ENCODE measurements at regions not wholly inside any gene's neighbourhood (a gene's known extent, or its start where the extent isn't known, plus 50 kb on each side); places are given as distances from the start of the nearest gene placed in this dataset.

GRCh38 chr6:95071464-95071863 is 505.9 kb upstream of the MANEA start:
- no peak for DNase-seq
- Histone ChIP-seq H4K8ac (ENCODE audit: low read length) (no peak overlapping the region), H3K23ac (ENCODE audit: low read length in 2 of 2) (no peak overlapping the region), H2AFZ (ENCODE audit: low read depth, low read length) (no peak overlapping the region), H3K4me3 (ENCODE audit: insufficient read depth in 1 of 2, low read depth in 1 of 2, low read length in 2 of 2) (no peak overlapping the region), H3K9ac (ENCODE audit: low read length) (no peak overlapping the region), H4K91ac (ENCODE audit: low read length) (no peak overlapping the region), H2BK15ac (ENCODE audit: low read depth, poor library complexity, severe bottlenecking) (no peak overlapping the region), H2BK120ac (ENCODE audit: low read depth, low read length) (no peak overlapping the region), H3K18ac (ENCODE audit: low read depth in 1 of 2, low read length in 2 of 2) (no peak overlapping the region), H3K14ac (ENCODE audit: low read length in 2 of 2) (no peak overlapping the region), H3K79me1 (replicated peaks; ENCODE audit: low read length, poor library complexity, severe bottlenecking) (no peaks in the 10 kb centered on the region), H2AK5ac (ENCODE audit: low read length, severe bottlenecking) (no peak overlapping the region), H3K4me2 (ENCODE audit: low read length, poor library complexity, severe bottlenecking) (no peak overlapping the region), H3K4ac (ENCODE audit: low read depth in 1 of 2, low read length in 2 of 2) (no peak overlapping the region), H3K27ac (ENCODE audit: low read length, poor library complexity, severe bottlenecking) (no peak overlapping the region), H3K27me3 (ENCODE audit: control insufficient read depth in 1 of 2, insufficient read depth in 1 of 2, low read length in 2 of 2) (no peaks in the 10 kb centered on the region), H2BK5ac (ENCODE audit: low read depth, low read length, poor library complexity, severe bottlenecking) (no peak overlapping the region), H3K36me3 (ENCODE audit: control insufficient read depth in 1 of 2, insufficient read depth in 2 of 2, low read depth in 1 of 2, low read length in 2 of 2) (no peaks in the 10 kb centered on the region), H3K9me3 (ENCODE audit: control insufficient read depth, low read length) (peaks cover 6% of the 10 kb centered on the region), H3K4me1 (ENCODE audit: control insufficient read depth, insufficient read depth, low read depth, low read length) (no peaks in the 10 kb centered on the region), H2BK12ac (ENCODE audit: low read length in 2 of 2) (no peak overlapping the region)
- WGBS: no CpG with 5 or more reads among the region's 3 CpGs

GRCh38 chr6:95078457-95078856 is 498.9 kb upstream of the MANEA start:
- Histone ChIP-seq H3K4me2 (ENCODE audit: low read length, poor library complexity, severe bottlenecking) (no peak overlapping the region), H2BK15ac (ENCODE audit: low read depth, poor library complexity, severe bottlenecking) (no peak overlapping the region), H2BK120ac (ENCODE audit: low read depth, low read length) (no peak overlapping the region), H3K79me1 (replicated peaks; ENCODE audit: low read length, poor library complexity, severe bottlenecking) (no peaks in the 10 kb centered on the region), H3K4me1 (ENCODE audit: control insufficient read depth, insufficient read depth, low read depth, low read length) (no peaks in the 10 kb centered on the region), H3K9me3 (ENCODE audit: control insufficient read depth, low read length) (peaks cover 2% of the 10 kb centered on the region), H3K4me3 (ENCODE audit: insufficient read depth in 1 of 2, low read depth in 1 of 2, low read length in 2 of 2) (no peak overlapping the region), H3K14ac (ENCODE audit: low read length in 2 of 2) (no peak overlapping the region), H2AK5ac (ENCODE audit: low read length, severe bottlenecking) (no peak overlapping the region), H3K9ac (ENCODE audit: low read length) (no peak overlapping the region), H3K27ac (ENCODE audit: low read length, poor library complexity, severe bottlenecking) (no peak overlapping the region), H4K8ac (ENCODE audit: low read length) (no peak overlapping the region), H3K4ac (ENCODE audit: low read depth in 1 of 2, low read length in 2 of 2) (no peak overlapping the region), H2AFZ (ENCODE audit: low read depth, low read length) (no peak overlapping the region), H3K36me3 (ENCODE audit: control insufficient read depth in 1 of 2, insufficient read depth in 2 of 2, low read depth in 1 of 2, low read length in 2 of 2) (no peaks in the 10 kb centered on the region), H4K91ac (ENCODE audit: low read length) (no peak overlapping the region), H3K18ac (ENCODE audit: low read depth in 1 of 2, low read length in 2 of 2) (no peak overlapping the region), H2BK5ac (ENCODE audit: low read depth, low read length, poor library complexity, severe bottlenecking) (no peak overlapping the region), H3K27me3 (ENCODE audit: control insufficient read depth in 1 of 2, insufficient read depth in 1 of 2, low read length in 2 of 2) (no peaks in the 10 kb centered on the region), H3K23ac (ENCODE audit: low read length in 2 of 2) (no peak overlapping the region), H2BK12ac (ENCODE audit: low read length in 2 of 2) (no peak overlapping the region)
- DNase-seq: no peak
- WGBS: 83% methylated on average over 1 of the region's 1 CpG

DNA sequence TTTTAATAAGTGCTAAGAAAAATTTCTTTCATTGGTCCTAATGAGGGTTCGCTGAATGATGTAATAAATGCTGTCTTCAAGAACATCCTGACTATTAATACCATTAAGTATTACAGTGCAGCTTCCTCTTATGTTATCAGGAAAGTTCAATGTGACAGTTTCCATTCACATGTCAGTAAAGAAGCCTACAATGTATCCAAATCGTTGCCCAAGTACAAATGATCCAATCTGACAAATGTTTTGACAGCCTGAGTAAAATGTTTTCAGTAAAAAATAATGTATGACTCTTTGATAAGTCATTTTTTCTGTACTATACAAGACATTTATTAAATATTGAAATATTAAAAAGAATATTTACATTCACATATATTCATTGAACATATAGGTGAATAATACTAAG is 496.1 kb upstream of the MANEA start:
- H3K18ac ChIP-seq (ENCODE audit: low read depth in 1 of 2, low read length in 2 of 2): no peak overlapping the region
- H3K14ac ChIP-seq (ENCODE audit: low read length in 2 of 2): no peak overlapping the region
- no peak overlapping the region for H3K9ac ChIP-seq (ENCODE audit: low read length)
- H2BK5ac ChIP-seq (ENCODE audit: low read depth, low read length, poor library complexity, severe bottlenecking): no peak overlapping the region
- H2BK120ac ChIP-seq (ENCODE audit: low read depth, low read length): no peak overlapping the region
- H2AFZ ChIP-seq (ENCODE audit: low read depth, low read length): no peak overlapping the region
- no peak overlapping the region for H3K23ac ChIP-seq (ENCODE audit: low read length in 2 of 2)
- no peak overlapping the region for H4K8ac ChIP-seq (ENCODE audit: low read length)
- no peaks in the 10 kb centered on the region for H3K9me3 ChIP-seq (ENCODE audit: control insufficient read depth, low read length)
- no peak overlapping the region for H3K4me3 ChIP-seq (ENCODE audit: insufficient read depth in 1 of 2, low read depth in 1 of 2, low read length in 2 of 2)
- no peak for DNase-seq
- no peaks in the 10 kb centered on the region for H3K27me3 ChIP-seq (ENCODE audit: control insufficient read depth in 1 of 2, insufficient read depth in 1 of 2, low read length in 2 of 2)
- H2AK5ac ChIP-seq (ENCODE audit: low read length, severe bottlenecking): no peak overlapping the region
- H3K27ac ChIP-seq (ENCODE audit: low read length, poor library complexity, severe bottlenecking): no peak overlapping the region
- no peaks in the 10 kb centered on the region for H3K4me1 ChIP-seq (ENCODE audit: control insufficient read depth, insufficient read depth, low read depth, low read length)
- H2BK12ac ChIP-seq (ENCODE audit: low read length in 2 of 2): no peak overlapping the region
- H3K4ac ChIP-seq (ENCODE audit: low read depth in 1 of 2, low read length in 2 of 2): no peak overlapping the region
- H3K79me1 ChIP-seq (replicated peaks; ENCODE audit: low read length, poor library complexity, severe bottlenecking): no peaks in the 10 kb centered on the region
- no peak overlapping the region for H4K91ac ChIP-seq (ENCODE audit: low read length)
- H2BK15ac ChIP-seq (ENCODE audit: low read depth, poor library complexity, severe bottlenecking): no peak overlapping the region
- H3K36me3 ChIP-seq (ENCODE audit: control insufficient read depth in 1 of 2, insufficient read depth in 2 of 2, low read depth in 1 of 2, low read length in 2 of 2): no peaks in the 10 kb centered on the region
- 80% methylated on average over 1 of the region's 2 CpGs for WGBS
- no peak overlapping the region for H3K4me2 ChIP-seq (ENCODE audit: low read length, poor library complexity, severe bottlenecking)

DNA sequence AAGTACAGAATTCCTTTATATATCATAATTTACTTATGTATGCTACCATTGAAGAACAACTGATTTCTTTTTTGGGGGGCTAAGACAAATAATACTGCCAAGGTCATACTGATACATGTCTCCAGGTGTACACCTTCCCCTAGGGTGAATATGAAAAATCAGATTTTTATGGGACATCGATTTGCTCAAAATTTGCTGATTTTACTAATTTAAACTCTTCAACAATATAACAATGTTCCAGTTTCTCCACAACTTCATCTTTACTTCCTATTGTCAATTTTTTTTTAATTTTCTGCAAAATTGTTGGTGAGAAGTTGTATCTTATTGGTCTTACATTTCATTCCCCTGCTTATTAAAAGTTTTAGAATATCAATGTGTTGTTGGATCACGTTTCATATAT is 495.4 kb upstream of the MANEA start:
- no peak overlapping the region for H3K18ac ChIP-seq (ENCODE audit: low read depth in 1 of 2, low read length in 2 of 2)
- no peak for DNase-seq
- no peak overlapping the region for H2AK5ac ChIP-seq (ENCODE audit: low read length, severe bottlenecking)
- H2BK15ac ChIP-seq (ENCODE audit: low read depth, poor library complexity, severe bottlenecking): no peak overlapping the region
- no peak overlapping the region for H3K4ac ChIP-seq (ENCODE audit: low read depth in 1 of 2, low read length in 2 of 2)
- no peak overlapping the region for H3K4me2 ChIP-seq (ENCODE audit: low read length, poor library complexity, severe bottlenecking)
- no peak overlapping the region for H4K8ac ChIP-seq (ENCODE audit: low read length)
- WGBS: no CpG with 5 or more reads among the region's 2 CpGs
- H3K23ac ChIP-seq (ENCODE audit: low read length in 2 of 2): no peak overlapping the region
- no peak overlapping the region for H3K4me3 ChIP-seq (ENCODE audit: insufficient read depth in 1 of 2, low read depth in 1 of 2, low read length in 2 of 2)
- no peaks in the 10 kb centered on the region for H3K79me1 ChIP-seq (replicated peaks; ENCODE audit: low read length, poor library complexity, severe bottlenecking)
- H3K9me3 ChIP-seq (ENCODE audit: control insufficient read depth, low read length): no peaks in the 10 kb centered on the region
- no peak overlapping the region for H2BK12ac ChIP-seq (ENCODE audit: low read length in 2 of 2)
- no peak overlapping the region for H4K91ac ChIP-seq (ENCODE audit: low read length)
- H3K36me3 ChIP-seq (ENCODE audit: control insufficient read depth in 1 of 2, insufficient read depth in 2 of 2, low read depth in 1 of 2, low read length in 2 of 2): no peaks in the 10 kb centered on the region
- H3K27ac ChIP-seq (ENCODE audit: low read length, poor library complexity, severe bottlenecking): no peak overlapping the region
- H3K27me3 ChIP-seq (ENCODE audit: control insufficient read depth in 1 of 2, insufficient read depth in 1 of 2, low read length in 2 of 2): no peaks in the 10 kb centered on the region
- no peak overlapping the region for H3K9ac ChIP-seq (ENCODE audit: low read length)
- H2AFZ ChIP-seq (ENCODE audit: low read depth, low read length): no peak overlapping the region
- H3K4me1 ChIP-seq (ENCODE audit: control insufficient read depth, insufficient read depth, low read depth, low read length): no peaks in the 10 kb centered on the region
- H3K14ac ChIP-seq (ENCODE audit: low read length in 2 of 2): no peak overlapping the region
- H2BK120ac ChIP-seq (ENCODE audit: low read depth, low read length): no peak overlapping the region
- no peak overlapping the region for H2BK5ac ChIP-seq (ENCODE audit: low read depth, low read length, poor library complexity, severe bottlenecking)

Measured in mesenchymal stem cell (in vitro differentiated cells and primary cell).